A673 (cell line): ENCODE measurements at regions not wholly inside any gene's neighbourhood (a gene's known extent, or its start where the extent isn't known, plus 50 kb on each side); places are given as distances from the start of the nearest gene placed in this dataset.

Experiments
- CTCF ChIP-seq: fragments of 300-800, 200-600 bp; sonication (generic); conservative IDR thresholded peaks from 2 replicates; pipeline ENCODE4 v1.5.1; 2017; ENCODE audit warnings: low read depth, mild to moderate bottlenecking, antibody characterized with exemption, low read length, moderate library complexity, mixed read lengths
- EZH2 ChIP-seq: fragments of 200-600 bp; sonication (generic); IDR thresholded peaks from 2 replicates; pipeline ENCODE4 v1.6.1; 2017; ENCODE audit warnings: borderline replicate concordance, low read depth, mild to moderate bottlenecking, mixed read lengths, antibody characterized with exemption, low read length; ENCODE audit not compliant: poor library complexity, severe bottlenecking

DNA sequence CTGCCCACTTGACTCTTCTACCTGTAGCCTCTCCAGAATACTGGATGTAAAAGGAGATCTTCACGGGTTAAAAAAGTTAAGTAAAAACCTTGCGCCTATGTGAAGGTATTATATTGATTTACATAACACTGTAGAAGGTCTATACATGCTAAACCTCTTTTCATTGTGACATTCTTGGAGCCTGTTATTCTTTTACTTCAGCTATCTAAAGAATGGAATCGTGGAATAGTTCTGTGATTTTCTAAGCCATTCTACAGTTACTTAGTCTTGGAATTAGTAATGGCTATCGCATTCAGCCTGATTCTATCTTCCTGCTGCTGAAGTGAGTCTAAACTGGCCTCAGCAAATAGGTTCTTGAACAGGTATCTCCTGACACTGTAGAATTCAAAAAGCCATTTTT is 430.0 kb upstream of the DPH6 start:
- TF ChIP-seq CTCF = no peak
- TF ChIP-seq EZH2 = no peak
